ENCODE measurements at regions not wholly inside any gene's neighbourhood (a gene's known extent, or its start where the extent isn't known, plus 50 kb on each side); places are given as distances from the start of the nearest gene placed in this dataset.

DNA sequence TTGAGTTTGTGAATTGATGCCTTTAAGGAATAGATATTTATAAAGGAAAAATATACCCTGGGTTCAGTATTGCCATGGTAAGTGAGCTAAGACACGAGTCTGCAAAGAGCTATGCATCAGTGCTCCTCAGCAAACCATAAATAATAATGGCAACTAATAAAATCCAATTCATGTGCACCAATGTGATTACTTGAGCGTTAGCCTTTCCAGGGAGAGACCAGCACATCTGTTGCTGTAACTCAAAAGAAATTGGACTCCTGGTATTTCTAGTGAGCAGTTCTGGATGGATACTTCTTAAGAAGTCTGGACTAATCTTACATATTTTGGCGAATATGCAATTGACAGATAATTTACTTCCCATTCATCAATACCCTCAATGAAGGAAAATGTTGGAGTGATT is 373.3 kb downstream of the ARHGEF28 start:
- no peak for DNase-seq (ENCODE audit: low read depth in 3 of 3, low spot score in 1 of 3)

DNA sequence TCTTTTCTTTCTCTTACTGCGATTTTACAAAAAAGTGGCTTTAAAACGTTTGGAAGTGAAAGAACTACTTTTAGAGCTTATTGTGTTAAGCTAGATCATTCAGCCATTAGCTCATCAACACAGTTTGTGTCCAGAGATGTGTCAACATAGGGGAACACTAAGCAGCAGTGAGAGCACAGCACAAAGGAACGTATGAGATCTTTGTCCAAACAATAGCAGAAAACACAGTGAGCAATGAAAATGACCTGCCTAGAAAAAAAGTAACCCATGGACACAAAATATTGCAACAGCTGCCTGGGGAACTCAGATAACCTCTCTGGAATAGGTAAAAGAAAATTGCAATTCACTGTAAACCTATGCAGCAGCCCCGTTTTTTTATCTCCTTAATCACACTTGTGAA is 372.5 kb downstream of the ARHGEF28 start:
- DNase-seq (ENCODE audit: low read depth in 3 of 3, low spot score in 1 of 3), result no peak

DNA sequence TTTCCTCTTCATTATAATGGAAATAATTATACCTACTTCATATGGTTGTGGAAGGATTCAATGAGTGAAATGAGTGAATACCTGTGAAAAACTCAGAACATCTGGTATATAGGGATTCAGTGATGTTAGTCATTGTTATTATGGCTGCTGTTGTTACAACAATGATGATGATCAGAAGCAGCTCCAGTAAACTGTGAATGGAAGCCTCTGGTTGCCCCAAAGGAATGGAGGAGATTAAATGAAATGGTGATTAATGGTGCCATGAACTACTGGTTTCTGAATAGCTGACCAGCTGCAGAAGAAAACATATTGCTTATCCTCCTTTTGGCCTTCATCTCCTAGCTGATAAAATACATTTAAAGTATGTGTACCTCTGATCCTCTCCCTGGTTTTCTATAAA is 372.0 kb downstream of the ARHGEF28 start:
- no peak for DNase-seq (ENCODE audit: low read depth in 3 of 3, low spot score in 1 of 3)

DNA sequence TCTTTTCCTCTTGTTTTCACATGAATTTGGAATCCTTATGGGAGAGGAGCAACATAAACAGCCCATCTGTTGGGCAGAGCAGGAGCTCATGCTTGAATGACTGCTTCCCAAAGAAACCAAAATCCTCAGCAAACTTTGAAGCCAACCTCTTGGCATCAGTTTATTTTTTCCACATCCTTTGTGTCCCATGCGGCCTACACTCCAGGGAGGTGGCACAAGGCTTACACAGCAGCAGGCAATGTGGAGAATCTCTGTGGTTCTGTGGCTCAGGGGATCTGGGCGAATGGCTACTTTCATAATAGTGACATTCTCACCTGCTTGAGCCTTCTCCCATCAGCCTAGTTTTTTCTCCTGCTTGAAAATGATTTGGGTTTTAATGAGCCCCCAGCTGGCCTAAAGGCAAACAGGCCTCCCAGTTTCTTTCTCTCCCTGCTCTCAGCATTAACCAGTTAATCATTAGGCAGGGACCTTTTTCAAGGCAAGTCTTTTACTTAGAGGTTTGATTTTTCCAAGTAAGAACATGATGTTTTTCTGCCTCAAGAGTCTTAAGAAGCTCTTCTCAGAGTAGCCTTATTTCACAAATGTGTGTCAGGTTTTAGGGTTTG is 370.3 kb downstream of the ARHGEF28 start:
- no peak for DNase-seq (ENCODE audit: low read depth in 3 of 3, low spot score in 1 of 3)

DNA sequence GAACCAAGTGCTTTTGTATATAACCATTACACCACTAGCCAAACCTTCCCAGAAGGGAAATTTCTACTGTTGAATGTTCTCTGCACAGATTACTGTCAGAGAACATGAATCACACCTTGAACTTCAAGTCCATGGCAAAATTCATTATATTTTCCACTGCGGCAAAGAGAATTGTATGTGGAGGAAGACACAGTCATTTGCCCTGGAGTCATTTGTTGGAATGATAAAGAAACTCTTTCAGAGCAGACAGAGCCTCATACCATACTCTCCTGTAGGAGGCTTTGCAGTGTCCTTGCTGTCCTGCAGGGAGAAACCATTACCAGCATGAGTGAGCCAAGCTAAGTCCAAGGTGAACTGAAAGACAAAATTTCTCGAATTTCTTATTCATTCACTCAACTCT is 369.0 kb downstream of the ARHGEF28 start:
- no peak for DNase-seq (ENCODE audit: low read depth in 3 of 3, low spot score in 1 of 3)
